SJCRH30 (cell line): ENCODE measurements at regions not wholly inside any gene's neighbourhood (a gene's known extent, or its start where the extent isn't known, plus 50 kb on each side); places are given as distances from the start of the nearest gene placed in this dataset.
A peak's percentile ranks its signal among the peaks of the same experiment; 100 is the strongest.

Source experiments
- DNase-seq, 2 experiments: peaks; one replicate each; pipeline ENCODE4 v3.0.0-alpha.2; 2015 to 2020
- H3K27ac ChIP-seq: fragments of 250-450 bp; sonication (Bioruptor Pico); 2 replicates; pipeline ENCODE4 v1.5.1; 2020; ENCODE audit warnings: mild to moderate bottlenecking, moderate library complexity
- H3K27me3 ChIP-seq: fragments of 250-450 bp; sonication (Bioruptor Pico); 2 replicates; pipeline ENCODE4 v1.5.1; 2020; ENCODE audit warnings: mild to moderate bottlenecking, moderate library complexity
- H3K36me3 ChIP-seq: fragments of 250-450 bp; sonication (Bioruptor Pico); 2 replicates; pipeline ENCODE4 v1.5.1; 2020; ENCODE audit warnings: mild to moderate bottlenecking, moderate library complexity
- H3K4me1 ChIP-seq: fragments of 250-450 bp; sonication (Bioruptor Pico); 2 replicates; pipeline ENCODE4 v1.5.1; 2020; ENCODE audit warnings: mild to moderate bottlenecking, moderate library complexity
- H3K4me3 ChIP-seq: fragments of 250-450 bp; sonication (Bioruptor Pico); 2 replicates; pipeline ENCODE4 v1.5.1; 2020; ENCODE audit warnings: mild to moderate bottlenecking, moderate library complexity
- H3K9me3 ChIP-seq: fragments of 250-450 bp; sonication (Bioruptor Pico); replicated peaks from 2 replicates; pipeline ENCODE4 v1.5.1; 2020; ENCODE audit warnings: mild to moderate bottlenecking, moderate library complexity

- Histone ChIP-seq H3K27me3 (no peaks in the 10 kb centered on the region), H3K36me3 (no peaks in the 10 kb centered on the region), H3K27ac (peak overlapping the region; percentile 44), H3K4me3 (no peak overlapping the region), H3K4me1 (peaks cover 21% of the 10 kb centered on the region), H3K9me3 (no peaks in the 10 kb centered on the region)
- peak; percentile 73 to 87 for DNase-seq
These were observed 325.7 kb upstream of the RGMA start for GRCh38 chr15:93414576-93415231.

DNA sequence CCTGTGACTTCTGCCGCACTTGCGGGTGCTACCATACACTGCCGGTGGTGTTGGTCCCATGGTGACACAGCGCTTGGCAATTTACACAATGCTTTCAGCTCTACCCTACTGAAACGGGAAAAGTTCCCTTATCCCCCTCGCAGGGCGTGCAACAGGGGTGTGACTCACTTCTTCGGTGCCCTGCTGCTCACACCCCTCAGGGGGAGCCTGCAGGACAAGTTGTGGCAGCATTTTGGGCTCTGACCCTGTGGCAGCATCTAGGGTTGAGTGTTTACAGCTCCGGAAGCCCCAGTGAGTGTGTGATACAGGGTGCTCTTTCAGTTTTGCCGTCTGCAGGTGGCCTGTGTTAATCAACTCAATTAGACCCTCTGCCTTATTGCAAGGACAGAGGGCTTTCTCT lies 324.7 kb upstream of the RGMA start:
- no peaks in the 10 kb centered on the region for H3K27me3 ChIP-seq
- H3K27ac ChIP-seq = no peak overlapping the region
- no peak overlapping the region for H3K4me3 ChIP-seq
- no peak for DNase-seq
- peaks cover 21% of the 10 kb centered on the region for H3K4me1 ChIP-seq
- no peaks in the 10 kb centered on the region for H3K36me3 ChIP-seq
- H3K9me3 ChIP-seq = no peaks in the 10 kb centered on the region

- Histone ChIP-seq H3K9me3 (peaks cover 9% of the 10 kb centered on the region), H3K4me3 (no peak overlapping the region), H3K4me1 (no peaks in the 10 kb centered on the region), H3K27me3 (no peaks in the 10 kb centered on the region), H3K36me3 (no peaks in the 10 kb centered on the region), H3K27ac (no peak overlapping the region)
- no peak for DNase-seq
These were observed 310.1 kb upstream of the RGMA start for GRCh38 chr15:93399121-93399520.

DNA sequence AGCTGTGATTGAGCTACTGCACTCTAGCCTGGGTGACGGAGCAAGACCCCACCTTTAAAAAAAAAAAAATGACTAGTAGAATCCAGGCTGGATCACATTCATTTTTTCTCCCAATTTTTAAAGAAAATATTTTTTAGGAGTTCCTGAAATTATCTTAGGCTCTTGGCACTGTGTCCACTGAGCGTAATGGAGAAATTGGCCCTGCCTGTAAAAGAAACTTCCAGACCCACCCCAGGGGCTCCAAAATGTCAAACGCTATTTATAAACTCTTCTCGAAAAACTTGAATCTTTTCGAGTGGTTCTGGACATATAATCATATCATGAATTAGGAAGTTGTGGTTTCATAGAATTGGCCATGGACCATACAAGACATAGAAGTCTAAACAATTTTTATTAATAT lies 300.2 kb upstream of the RGMA start:
- Histone ChIP-seq H3K27me3 (no peaks in the 10 kb centered on the region), H3K36me3 (no peaks in the 10 kb centered on the region), H3K27ac (no peak overlapping the region), H3K4me3 (no peak overlapping the region), H3K4me1 (peaks cover 4% of the 10 kb centered on the region; the same call in 1 of the 2 replicates), H3K9me3 (peaks cover 15% of the 10 kb centered on the region)
- DNase-seq = no peak

DNA sequence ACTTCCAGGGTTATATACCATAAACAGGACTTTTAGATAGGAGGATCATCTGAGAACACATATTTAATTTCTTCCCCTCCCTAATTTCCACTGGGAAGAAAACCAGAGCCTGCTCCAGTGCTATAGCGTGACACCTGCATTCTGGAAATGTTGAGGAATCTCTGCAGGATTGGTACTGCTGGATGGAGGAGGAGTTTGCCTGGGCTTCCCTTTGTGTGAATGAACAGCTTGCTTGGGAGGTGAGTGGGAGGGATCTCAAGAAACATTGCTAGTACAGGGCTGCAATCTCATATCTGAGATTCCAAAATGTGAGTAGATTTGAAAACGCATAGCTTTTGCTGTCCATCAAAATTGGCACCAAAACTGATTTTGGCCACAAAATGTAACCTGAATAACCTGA lies 295.9 kb upstream of the RGMA start:
- Histone ChIP-seq H3K4me3 (no peak overlapping the region), H3K27me3 (no peaks in the 10 kb centered on the region), H3K9me3 (no peaks in the 10 kb centered on the region; the same call in 1 of the 2 replicates), H3K27ac (no peak overlapping the region), H3K4me1 (peaks cover 31% of the 10 kb centered on the region), H3K36me3 (no peaks in the 10 kb centered on the region)
- no peak for DNase-seq

- no peaks in the 10 kb centered on the region for H3K36me3 ChIP-seq
- H3K9me3 ChIP-seq = no peaks in the 10 kb centered on the region
- H3K4me1 ChIP-seq = peaks cover 44% of the 10 kb centered on the region
- DNase-seq = peak; percentile 97 to 99
- H3K27ac ChIP-seq = peak overlapping the region; percentile 61
- H3K27me3 ChIP-seq = no peaks in the 10 kb centered on the region
- no peak overlapping the region for H3K4me3 ChIP-seq
These were observed 293.3 kb upstream of the RGMA start for GRCh38 chr15:93382200-93382820.

DNA sequence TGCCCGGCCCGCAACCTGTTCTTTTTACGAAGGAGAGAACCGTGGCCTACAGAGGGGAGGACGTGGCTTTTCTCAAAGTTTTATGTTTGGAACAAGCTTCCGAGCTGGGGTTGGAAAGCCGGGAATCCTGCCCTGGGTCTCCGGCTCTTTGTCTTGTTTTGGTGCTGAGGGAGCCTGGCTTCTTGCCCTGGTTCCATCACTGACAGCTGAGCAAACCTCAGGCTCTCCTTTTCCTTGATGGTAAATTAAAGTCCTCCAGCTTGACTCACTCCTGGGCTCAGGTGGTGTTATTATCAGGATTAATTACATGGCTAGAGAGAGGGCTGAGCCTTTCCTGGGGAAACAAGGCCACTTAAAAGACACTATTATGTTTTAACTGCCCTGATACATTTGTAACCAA lies 289.5 kb upstream of the RGMA start:
- no peaks in the 10 kb centered on the region for H3K36me3 ChIP-seq

GRCh38 chr15:93372865-93373223 lies 283.8 kb upstream of the RGMA start:
- Histone ChIP-seq H3K27me3 (no peaks in the 10 kb centered on the region), H3K9me3 (0 out of 2 replicates have a peak, but pooled peaks cover 5% of the 10 kb centered on the region), H3K4me1 (peaks cover 6% of the 10 kb centered on the region), H3K27ac (no peak overlapping the region), H3K4me3 (no peak overlapping the region), H3K36me3 (no peaks in the 10 kb centered on the region)
- DNase-seq = peak in 1 of 2 experiments; percentile 50

More for the DNA sequence above, 289.5 kb upstream of the RGMA start:
- 0 out of 2 replicates have a peak, but pooled peaks cover 5% of the 10 kb centered on the region for H3K9me3 ChIP-seq
- DNase-seq = peak; percentile 85 to 91
- peaks cover 37% of the 10 kb centered on the region for H3K4me1 ChIP-seq
- no peaks in the 10 kb centered on the region for H3K27me3 ChIP-seq
- H3K27ac ChIP-seq = peak overlapping the region; percentile 80
- H3K4me3 ChIP-seq = no peak overlapping the region

DNA sequence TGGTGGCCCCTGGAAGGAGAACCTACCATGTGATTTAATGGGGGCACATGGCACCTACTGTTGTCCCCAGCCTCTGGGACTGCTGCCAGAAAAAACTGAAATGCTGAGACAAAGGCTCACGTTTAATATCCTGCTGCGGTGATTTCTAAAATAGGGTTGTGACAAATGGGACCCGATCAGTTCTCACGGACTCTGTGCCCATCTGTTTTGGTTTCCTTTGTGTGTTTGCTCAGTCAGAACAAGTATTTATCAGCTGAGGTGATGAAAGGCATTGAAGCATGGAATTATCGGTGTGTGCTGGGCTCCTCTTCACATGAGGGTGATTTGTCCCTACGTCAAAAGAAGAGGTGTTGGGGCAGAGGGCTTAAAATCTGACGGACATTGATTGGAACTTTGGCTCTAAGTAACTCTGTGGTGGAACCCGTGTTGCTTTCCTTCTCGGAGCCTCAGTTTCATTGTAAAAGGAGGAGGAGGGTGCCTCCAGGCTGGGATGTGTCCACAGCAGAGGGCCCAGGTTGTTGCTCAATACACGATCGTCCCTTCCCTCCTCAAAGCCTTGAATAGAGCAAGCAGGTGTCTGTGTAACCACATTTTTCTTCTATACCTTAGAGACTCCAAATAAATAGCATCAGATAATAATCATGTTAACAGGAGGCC lies 283.3 kb upstream of the RGMA start:
- no peaks in the 10 kb centered on the region for H3K36me3 ChIP-seq
- DNase-seq = no peak
- no peaks in the 10 kb centered on the region for H3K27me3 ChIP-seq

DNA sequence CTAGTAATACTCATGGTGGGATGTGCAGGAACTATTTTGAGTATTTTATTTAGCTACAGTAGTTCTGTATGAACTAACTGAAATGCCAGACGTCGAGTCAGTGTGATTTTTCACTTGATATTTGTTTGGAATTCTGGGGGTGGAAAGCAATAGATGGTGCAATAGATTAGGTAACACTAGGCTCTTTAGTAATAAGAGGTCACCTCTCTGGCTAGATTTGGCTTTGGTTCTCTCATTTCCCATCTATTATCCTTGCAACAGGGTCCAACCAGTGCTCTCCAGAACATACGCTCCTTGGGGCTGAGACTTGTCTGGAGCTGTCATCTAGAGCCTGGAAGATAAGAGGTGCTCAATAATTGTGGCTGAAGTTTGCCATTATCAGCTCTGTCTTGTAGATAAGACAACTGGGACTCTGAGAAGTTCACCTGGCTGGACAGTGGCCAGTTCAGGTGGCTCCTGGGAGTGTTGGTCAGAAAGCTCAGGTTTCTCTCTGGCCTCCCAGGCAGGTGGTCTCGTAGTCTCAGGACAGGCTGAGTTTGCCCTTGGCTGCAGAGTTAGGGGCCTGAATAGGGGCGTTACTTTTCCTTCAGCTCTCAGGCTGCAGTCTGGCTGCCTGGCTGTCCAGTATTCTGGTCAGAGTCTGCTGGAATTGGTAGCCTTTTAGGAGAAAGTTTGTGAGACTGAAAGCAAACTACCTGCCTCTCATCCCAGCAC lies 277.5 kb upstream of the RGMA start:
- H3K4me1 ChIP-seq = peaks cover 15% of the 10 kb centered on the region

More for the DNA sequence above, 283.3 kb upstream of the RGMA start:
- Histone ChIP-seq H3K27ac (peak overlapping the region; percentile 14; the same call in 1 of the 2 replicates), H3K9me3 (0 out of 2 replicates have a peak, but pooled peaks cover 5% of the 10 kb centered on the region), H3K4me1 (peaks cover 6% of the 10 kb centered on the region), H3K4me3 (no peak overlapping the region)

GRCh38 chr15:93362821-93363220 lies 273.8 kb upstream of the RGMA start:
- H3K4me3 ChIP-seq = peak overlapping the region; percentile 13
- H3K27me3 ChIP-seq = no peaks in the 10 kb centered on the region
- peak overlapping the region; percentile 49 for H3K27ac ChIP-seq
- DNase-seq = peak; percentile 79 to 88
- no peaks in the 10 kb centered on the region for H3K9me3 ChIP-seq
- H3K4me1 ChIP-seq = peaks cover 46% of the 10 kb centered on the region
- H3K36me3 ChIP-seq = no peaks in the 10 kb centered on the region

More for the DNA sequence above, 277.5 kb upstream of the RGMA start:
- no peak overlapping the region for H3K27ac ChIP-seq
- no peaks in the 10 kb centered on the region for H3K36me3 ChIP-seq
- H3K4me3 ChIP-seq = no peak overlapping the region
- DNase-seq = no peak
- H3K27me3 ChIP-seq = no peaks in the 10 kb centered on the region
- no peaks in the 10 kb centered on the region for H3K9me3 ChIP-seq

DNA sequence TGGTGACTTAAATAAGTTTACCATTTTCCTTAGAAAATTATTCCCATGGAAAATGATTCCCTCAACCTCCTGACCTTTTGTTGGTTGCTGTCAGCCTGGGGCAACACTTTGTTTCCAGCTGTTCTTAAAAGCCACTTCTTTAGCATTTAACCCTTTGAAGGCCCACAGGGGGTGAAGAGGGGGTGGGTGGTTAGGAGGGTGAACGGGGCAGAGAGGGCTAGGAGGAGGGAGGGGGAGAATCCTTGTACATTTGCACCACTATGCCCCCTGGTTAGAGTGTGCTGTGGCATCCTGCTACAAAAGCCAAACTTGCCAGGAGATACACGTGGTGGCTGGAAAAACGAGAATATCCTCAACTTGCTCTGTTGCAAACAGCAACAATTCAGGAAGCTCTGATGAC lies 273.2 kb upstream of the RGMA start:
- no peaks in the 10 kb centered on the region for H3K27me3 ChIP-seq
- H3K27ac ChIP-seq = peak overlapping the region; percentile 49
- H3K9me3 ChIP-seq = no peaks in the 10 kb centered on the region
- peak overlapping the region; percentile 13 for H3K4me3 ChIP-seq
- peaks cover 46% of the 10 kb centered on the region for H3K4me1 ChIP-seq
- peak; percentile 81 to 89 for DNase-seq
- H3K36me3 ChIP-seq = no peaks in the 10 kb centered on the region

DNA sequence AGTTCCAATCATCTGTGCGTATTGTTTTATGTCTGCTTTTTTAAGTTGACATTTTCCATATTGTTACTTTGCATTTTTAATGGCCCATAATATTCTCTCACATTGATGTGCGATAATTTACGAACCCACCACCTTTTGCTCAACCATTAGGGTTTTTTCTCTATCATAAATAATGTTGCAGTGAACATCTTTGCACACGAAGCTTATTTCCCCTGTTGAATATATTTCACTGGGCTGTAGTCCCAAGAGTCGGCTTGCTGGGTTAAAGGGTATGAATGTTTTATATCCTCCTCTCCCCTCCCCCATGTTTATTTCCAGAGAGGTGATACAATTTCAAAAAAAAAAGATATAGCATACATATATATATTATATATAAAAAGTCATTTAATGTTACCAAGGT lies 272.7 kb upstream of the RGMA start:
- no peak overlapping the region for H3K4me3 ChIP-seq
- DNase-seq = no peak
- peaks cover 46% of the 10 kb centered on the region for H3K4me1 ChIP-seq
- no peaks in the 10 kb centered on the region for H3K27me3 ChIP-seq
- no peaks in the 10 kb centered on the region for H3K9me3 ChIP-seq
- H3K27ac ChIP-seq = peak overlapping the region; percentile 49
- H3K36me3 ChIP-seq = no peaks in the 10 kb centered on the region

GRCh38 chr15:93360976-93361375 lies 272.0 kb upstream of the RGMA start:
- H3K27ac ChIP-seq = peak overlapping the region; percentile 72
- H3K36me3 ChIP-seq = no peaks in the 10 kb centered on the region
- peaks cover 46% of the 10 kb centered on the region for H3K4me1 ChIP-seq
- DNase-seq = no peak
- H3K9me3 ChIP-seq = no peaks in the 10 kb centered on the region
- H3K4me3 ChIP-seq = no peak overlapping the region
- no peaks in the 10 kb centered on the region for H3K27me3 ChIP-seq

- Histone ChIP-seq H3K9me3 (0 out of 2 replicates have a peak, but pooled peaks cover under 1% of the 10 kb centered on the region), H3K4me3 (no peak overlapping the region), H3K36me3 (no peaks in the 10 kb centered on the region), H3K27me3 (no peaks in the 10 kb centered on the region), H3K4me1 (peaks cover 46% of the 10 kb centered on the region), H3K27ac (peak overlapping the region; percentile 72)
- no peak for DNase-seq
These were observed 271.3 kb upstream of the RGMA start for GRCh38 chr15:93360318-93360717.
